PFSK-1 (cell line): ENCODE measurements at regions not wholly inside any gene's neighbourhood (a gene's known extent, or its start where the extent isn't known, plus 50 kb on each side); places are given as distances from the start of the nearest gene placed in this dataset.

Experiments used
- FOXP2 ChIP-seq: optimal IDR thresholded peaks from 2 replicates; pipeline ENCODE3; 2011; ENCODE audit warnings: borderline replicate concordance, control low read depth, inconsistent platforms; ENCODE audit not compliant: insufficient read depth; ENCODE audit errors: extremely low read length, extremely low read depth
- POLR2AphosphoS5 ChIP-seq: IDR thresholded peaks from 2 replicates; pipeline ENCODE4 v1.6.1; 2012; ENCODE audit warnings: low read depth, mild to moderate bottlenecking, control low read depth, low read length, moderate library complexity
- TAF1 ChIP-seq: IDR thresholded peaks from 2 replicates; pipeline ENCODE4 v1.6.1; 2012; ENCODE audit warnings: low read length, control low read depth, borderline replicate concordance; ENCODE audit not compliant: insufficient read depth
- TF ChIP-seq, protein P1 (sequence below), 2 experiments: IDR thresholded peaks; 2 replicates each; pipeline versions ENCODE4 v1.6.1 to v1.8.0; 2011 to 2012; ENCODE audit warnings: low read depth in 2 of 2, low read length in 2 of 2, control low read depth in 1 of 2, inconsistent platforms in 1 of 2, mild to moderate bottlenecking in 1 of 2, moderate library complexity in 1 of 2; ENCODE audit not compliant: insufficient read depth in 1 of 2

GRCh38 chr15:66927201-66928077, 138.0 kb upstream of the SMAD3 start:
- TF ChIP-seq, protein P1, sequence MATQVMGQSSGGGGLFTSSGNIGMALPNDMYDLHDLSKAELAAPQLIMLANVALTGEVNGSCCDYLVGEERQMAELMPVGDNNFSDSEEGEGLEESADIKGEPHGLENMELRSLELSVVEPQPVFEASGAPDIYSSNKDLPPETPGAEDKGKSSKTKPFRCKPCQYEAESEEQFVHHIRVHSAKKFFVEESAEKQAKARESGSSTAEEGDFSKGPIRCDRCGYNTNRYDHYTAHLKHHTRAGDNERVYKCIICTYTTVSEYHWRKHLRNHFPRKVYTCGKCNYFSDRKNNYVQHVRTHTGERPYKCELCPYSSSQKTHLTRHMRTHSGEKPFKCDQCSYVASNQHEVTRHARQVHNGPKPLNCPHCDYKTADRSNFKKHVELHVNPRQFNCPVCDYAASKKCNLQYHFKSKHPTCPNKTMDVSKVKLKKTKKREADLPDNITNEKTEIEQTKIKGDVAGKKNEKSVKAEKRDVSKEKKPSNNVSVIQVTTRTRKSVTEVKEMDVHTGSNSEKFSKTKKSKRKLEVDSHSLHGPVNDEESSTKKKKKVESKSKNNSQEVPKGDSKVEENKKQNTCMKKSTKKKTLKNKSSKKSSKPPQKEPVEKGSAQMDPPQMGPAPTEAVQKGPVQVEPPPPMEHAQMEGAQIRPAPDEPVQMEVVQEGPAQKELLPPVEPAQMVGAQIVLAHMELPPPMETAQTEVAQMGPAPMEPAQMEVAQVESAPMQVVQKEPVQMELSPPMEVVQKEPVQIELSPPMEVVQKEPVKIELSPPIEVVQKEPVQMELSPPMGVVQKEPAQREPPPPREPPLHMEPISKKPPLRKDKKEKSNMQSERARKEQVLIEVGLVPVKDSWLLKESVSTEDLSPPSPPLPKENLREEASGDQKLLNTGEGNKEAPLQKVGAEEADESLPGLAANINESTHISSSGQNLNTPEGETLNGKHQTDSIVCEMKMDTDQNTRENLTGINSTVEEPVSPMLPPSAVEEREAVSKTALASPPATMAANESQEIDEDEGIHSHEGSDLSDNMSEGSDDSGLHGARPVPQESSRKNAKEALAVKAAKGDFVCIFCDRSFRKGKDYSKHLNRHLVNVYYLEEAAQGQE (IDR thresholded peaks at IDR 0.05; ENCODE audit: insufficient read depth in 1 of 2, low read depth in 2 of 2, low read length in 2 of 2), result no peak
- TF ChIP-seq TAF1 (no peak), POLR2AphosphoS5 (no peak), FOXP2 (no peak)
